ENCODE measurements at regions not wholly inside any gene's neighbourhood (a gene's known extent, or its start where the extent isn't known, plus 50 kb on each side); places are given as distances from the start of the nearest gene placed in this dataset.

- no peaks in the 10 kb centered on the region for H3K79me2 ChIP-seq (ENCODE audit: control insufficient read depth, insufficient read depth, low read length)
- intact Hi-C loops (cut with micrococcal nuclease; ENCODE audit: unreplicated experiment) (no loop called here), in situ Hi-C loops (cut with MboI) (loop anchor here (25.0 kb wide), 1 partner anchor 671 kb away; no protein-coding TSS in a partner anchor)
- H3K9ac ChIP-seq (ENCODE audit: control insufficient read depth, insufficient read depth, low read length), result no peak overlapping the region
- H2AFZ ChIP-seq (ENCODE audit: control insufficient read depth, low read depth, low read length), result no peak overlapping the region
- H3K4me1 ChIP-seq (ENCODE audit: control insufficient read depth, insufficient read depth, low read length), result no peaks in the 10 kb centered on the region
- CTCF ChIA-PET, result interaction anchor here (0.5 to 1.5 kb wide), 3 partner anchors 68 to 139 kb away, joined by 3 read pairs; no protein-coding TSS in a partner anchor
- WGBS (ENCODE audit: insufficient coverage, insufficient replicate concordance, low lambda C conversion rate, missing lambda C conversion rate), result 31% methylated on average over 7 of the region's 7 CpGs
- RAD21 ChIA-PET (ENCODE audit: unreplicated experiment), result no interaction called here
- H3K9me3 ChIP-seq (replicated peaks; ENCODE audit: control insufficient read depth, insufficient read depth, low read length), result no peaks in the 10 kb centered on the region
- no peak for DNase-seq (ENCODE audit: low read depth, low spot score)
- H3K27ac ChIP-seq (ENCODE audit: control insufficient read depth, insufficient read depth), result no peak overlapping the region
- SMC1A ChIA-PET (ENCODE audit: uncharacterized antibody, unreplicated experiment), result no interaction called here
- BruUV-seq (replicated peaks), result no TSS peak
- no peaks in the 10 kb centered on the region for H3K36me3 ChIP-seq (ENCODE audit: control insufficient read depth in 2 of 2, insufficient read depth in 2 of 2, low read length in 1 of 2)
- H3K4me3 ChIP-seq, result no peak overlapping the region
- POLR2A ChIA-PET, result interaction anchor here (0.6 kb wide), 1 partner anchor 82 kb away, joined by 3 read pairs; no protein-coding TSS in a partner anchor
- H4K20me1 ChIP-seq (ENCODE audit: control insufficient read depth, insufficient read depth), result no peaks in the 10 kb centered on the region
- H3K27me3 ChIP-seq (replicated peaks in 1 of 2; ENCODE audit: control insufficient read depth in 2 of 2, insufficient read depth in 2 of 2, low read length in 1 of 2), result no peaks in the 10 kb centered on the region
- no peak overlapping the region for H3K4me2 ChIP-seq (ENCODE audit: control insufficient read depth, insufficient read depth)
- no peak for FAIRE-seq
- ATAC-seq, result no peak
- TF ChIP-seq CTCF (IDR thresholded peaks at IDR 0.05 in 2 of 3, conservative IDR thresholded peaks at IDR 0.05 in 1 of 3; ENCODE audit: control insufficient read depth in 2 of 3, extremely low read depth in 1 of 3, insufficient read depth in 1 of 3, low read depth in 3 of 3, low read length in 3 of 3) (no peak), JUNB (IDR thresholded peaks at IDR 0.05) (no peak), MXI1 (IDR thresholded peaks at IDR 0.05; ENCODE audit: low read depth, low read length) (no peak), ATF2 (IDR thresholded peaks at IDR 0.05; ENCODE audit: low read length) (no peak), BHLHE40 (IDR thresholded peaks at IDR 0.05; ENCODE audit: borderline replicate concordance in 1 of 2, low read depth in 2 of 2, low read length in 1 of 2) (no peak), KDM1A (IDR thresholded peaks at IDR 0.05; ENCODE audit: borderline replicate concordance) (no peak), MTA2 (IDR thresholded peaks at IDR 0.05; ENCODE audit: low read depth) (no peak), FOXK2 (IDR thresholded peaks at IDR 0.05) (no peak), HDAC2 (IDR thresholded peaks at IDR 0.05) (no peak), TBL1XR1 (IDR thresholded peaks at IDR 0.05; ENCODE audit: low read depth, low read length) (no peak), MEF2A (IDR thresholded peaks at IDR 0.05; ENCODE audit: insufficient read depth, low read depth, low read length) (no peak)
- TF ChIP-seq, protein P1, sequence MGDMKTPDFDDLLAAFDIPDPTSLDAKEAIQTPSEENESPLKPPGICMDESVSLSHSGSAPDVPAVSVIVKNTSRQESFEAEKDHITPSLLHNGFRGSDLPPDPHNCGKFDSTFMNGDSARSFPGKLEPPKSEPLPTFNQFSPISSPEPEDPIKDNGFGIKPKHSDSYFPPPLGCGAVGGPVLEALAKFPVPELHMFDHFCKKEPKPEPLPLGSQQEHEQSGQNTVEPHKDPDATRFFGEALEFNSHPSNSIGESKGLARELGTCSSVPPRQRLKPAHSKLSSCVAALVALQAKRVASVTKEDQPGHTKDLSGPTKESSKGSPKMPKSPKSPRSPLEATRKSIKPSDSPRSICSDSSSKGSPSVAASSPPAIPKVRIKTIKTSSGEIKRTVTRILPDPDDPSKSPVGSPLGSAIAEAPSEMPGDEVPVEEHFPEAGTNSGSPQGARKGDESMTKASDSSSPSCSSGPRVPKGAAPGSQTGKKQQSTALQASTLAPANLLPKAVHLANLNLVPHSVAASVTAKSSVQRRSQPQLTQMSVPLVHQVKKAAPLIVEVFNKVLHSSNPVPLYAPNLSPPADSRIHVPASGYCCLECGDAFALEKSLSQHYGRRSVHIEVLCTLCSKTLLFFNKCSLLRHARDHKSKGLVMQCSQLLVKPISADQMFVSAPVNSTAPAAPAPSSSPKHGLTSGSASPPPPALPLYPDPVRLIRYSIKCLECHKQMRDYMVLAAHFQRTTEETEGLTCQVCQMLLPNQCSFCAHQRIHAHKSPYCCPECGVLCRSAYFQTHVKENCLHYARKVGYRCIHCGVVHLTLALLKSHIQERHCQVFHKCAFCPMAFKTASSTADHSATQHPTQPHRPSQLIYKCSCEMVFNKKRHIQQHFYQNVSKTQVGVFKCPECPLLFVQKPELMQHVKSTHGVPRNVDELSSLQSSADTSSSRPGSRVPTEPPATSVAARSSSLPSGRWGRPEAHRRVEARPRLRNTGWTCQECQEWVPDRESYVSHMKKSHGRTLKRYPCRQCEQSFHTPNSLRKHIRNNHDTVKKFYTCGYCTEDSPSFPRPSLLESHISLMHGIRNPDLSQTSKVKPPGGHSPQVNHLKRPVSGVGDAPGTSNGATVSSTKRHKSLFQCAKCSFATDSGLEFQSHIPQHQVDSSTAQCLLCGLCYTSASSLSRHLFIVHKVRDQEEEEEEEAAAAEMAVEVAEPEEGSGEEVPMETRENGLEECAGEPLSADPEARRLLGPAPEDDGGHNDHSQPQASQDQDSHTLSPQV (IDR thresholded peaks at IDR 0.05), result no peak
- TF ChIP-seq, protein P2, sequence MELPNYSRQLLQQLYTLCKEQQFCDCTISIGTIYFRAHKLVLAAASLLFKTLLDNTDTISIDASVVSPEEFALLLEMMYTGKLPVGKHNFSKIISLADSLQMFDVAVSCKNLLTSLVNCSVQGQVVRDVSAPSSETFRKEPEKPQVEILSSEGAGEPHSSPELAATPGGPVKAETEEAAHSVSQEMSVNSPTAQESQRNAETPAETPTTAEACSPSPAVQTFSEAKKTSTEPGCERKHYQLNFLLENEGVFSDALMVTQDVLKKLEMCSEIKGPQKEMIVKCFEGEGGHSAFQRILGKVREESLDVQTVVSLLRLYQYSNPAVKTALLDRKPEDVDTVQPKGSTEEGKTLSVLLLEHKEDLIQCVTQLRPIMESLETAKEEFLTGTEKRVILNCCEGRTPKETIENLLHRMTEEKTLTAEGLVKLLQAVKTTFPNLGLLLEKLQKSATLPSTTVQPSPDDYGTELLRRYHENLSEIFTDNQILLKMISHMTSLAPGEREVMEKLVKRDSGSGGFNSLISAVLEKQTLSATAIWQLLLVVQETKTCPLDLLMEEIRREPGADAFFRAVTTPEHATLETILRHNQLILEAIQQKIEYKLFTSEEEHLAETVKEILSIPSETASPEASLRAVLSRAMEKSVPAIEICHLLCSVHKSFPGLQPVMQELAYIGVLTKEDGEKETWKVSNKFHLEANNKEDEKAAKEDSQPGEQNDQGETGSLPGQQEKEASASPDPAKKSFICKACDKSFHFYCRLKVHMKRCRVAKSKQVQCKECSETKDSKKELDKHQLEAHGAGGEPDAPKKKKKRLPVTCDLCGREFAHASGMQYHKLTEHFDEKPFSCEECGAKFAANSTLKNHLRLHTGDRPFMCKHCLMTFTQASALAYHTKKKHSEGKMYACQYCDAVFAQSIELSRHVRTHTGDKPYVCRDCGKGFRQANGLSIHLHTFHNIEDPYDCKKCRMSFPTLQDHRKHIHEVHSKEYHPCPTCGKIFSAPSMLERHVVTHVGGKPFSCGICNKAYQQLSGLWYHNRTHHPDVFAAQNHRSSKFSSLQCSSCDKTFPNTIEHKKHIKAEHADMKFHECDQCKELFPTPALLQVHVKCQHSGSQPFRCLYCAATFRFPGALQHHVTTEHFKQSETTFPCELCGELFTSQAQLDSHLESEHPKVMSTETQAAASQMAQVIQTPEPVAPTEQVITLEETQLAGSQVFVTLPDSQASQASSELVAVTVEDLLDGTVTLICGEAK (IDR thresholded peaks at IDR 0.05; ENCODE audit: borderline replicate concordance), result no peak
These were observed 141.3 kb upstream of the FZD8 start for GRCh38 chr10:35783305-35783838.
